GM12878 (cell line): ENCODE measurements at regions not wholly inside any gene's neighbourhood (a gene's known extent, or its start where the extent isn't known, plus 50 kb on each side); places are given as distances from the start of the nearest gene placed in this dataset.
"Not testable (repeated sequence)": the region's sequence is repeated elsewhere in the genome, so short reads cannot be mapped to it uniquely, and the experiment has no call there.

Experiments
- ATAC-seq: fragments of 200-7000 bp; cut with Tn5 transposase; 3 replicates; pipeline ENCODE4 v1.9.1; 2020; ENCODE audit warnings: mild to moderate bottlenecking, moderate library complexity
- BruUV-seq: library from RNA; stranded (reverse); fragments of 400-500 nt; replicated peaks from 2 replicates; lab custom pipeline; 2021; lab: Mats Ljungman, UMichigan
- CTCF ChIA-PET: fragments of 300-600 bp; sonication (Branson Sonifier 250); formaldehyde crosslinking; extraction: SDS; loops from one replicate; lab custom pipeline; 2021; ENCODE audit warnings: inconsistent platforms; lab: Yijun Ruan, JAX
- POLR2A ChIA-PET: fragments of 350-600 bp; formaldehyde crosslinking; extraction: SDS; loops from one replicate; lab custom pipeline; 2021; ENCODE audit warnings: inconsistent platforms; lab: Charles Lee
- RAD21 ChIA-PET: fragments of 300-600 bp; sonication (Branson Sonifier 250); formaldehyde crosslinking; loops from one replicate; lab custom pipeline; 2023; ENCODE audit warnings: antibody characterized with exemption; ENCODE audit not compliant: unreplicated experiment; lab: Charles Lee
- SMC1A ChIA-PET: fragments of 300-600 bp; sonication (Branson Sonifier 250); formaldehyde crosslinking; loops from one replicate; lab custom pipeline; 2023; ENCODE audit not compliant: unreplicated experiment, uncharacterized antibody; lab: Charles Lee
- DNase-seq: peaks from one replicate; pipeline ENCODE4 v3.0.0-alpha.2; 2011; ENCODE audit warnings: low read depth, low spot score
- FAIRE-seq: peaks from 3 replicates; lab custom pipeline; 2011; peaks lifted over from hg19 to GRCh38; lab: Jason Lieb, UNC
- H2AFZ ChIP-seq: 2 replicates; pipeline ENCODE4 v1.6.0; 2011; ENCODE audit warnings: low read depth, low read length, control low read depth; ENCODE audit not compliant: control insufficient read depth
- H3K27ac ChIP-seq: 2 replicates; pipeline ENCODE4 v1.5.1; 2011; ENCODE audit warnings: control low read depth; ENCODE audit not compliant: control insufficient read depth, insufficient read depth
- H3K27me3 ChIP-seq, 2 experiments: replicated peaks in 1 of 2; 2 replicates each; pipeline versions ENCODE4 v1.6.0 to v1.6.1; 2011; ENCODE audit warnings: low read length in 1 of 2; ENCODE audit not compliant: control insufficient read depth in 2 of 2, insufficient read depth in 2 of 2
- H3K36me3 ChIP-seq, 2 experiments: 2 replicates each; pipeline ENCODE4 v1.5.1; 2011; ENCODE audit warnings: low read length in 1 of 2; ENCODE audit not compliant: control insufficient read depth in 2 of 2, insufficient read depth in 2 of 2
- H3K4me1 ChIP-seq: 2 replicates; pipeline ENCODE4 v1.6.1; 2011; ENCODE audit warnings: mild to moderate bottlenecking, low read length, moderate library complexity, mixed read lengths; ENCODE audit not compliant: control insufficient read depth, insufficient read depth
- H3K4me2 ChIP-seq: 2 replicates; pipeline ENCODE4 v1.6.0; 2011; ENCODE audit warnings: control low read depth; ENCODE audit not compliant: control insufficient read depth, insufficient read depth
- H3K4me3 ChIP-seq: fragments of 200-600 bp; sonication (generic); 2 replicates; pipeline ENCODE4 v1.5.1; 2016
- H3K79me2 ChIP-seq: 2 replicates; pipeline ENCODE4 v1.6.0; 2011; ENCODE audit warnings: low read length; ENCODE audit not compliant: control insufficient read depth, insufficient read depth
- H3K9ac ChIP-seq: 2 replicates; pipeline ENCODE4 v1.8.0; 2011; ENCODE audit warnings: low read length, control low read depth, mixed read lengths; ENCODE audit not compliant: control insufficient read depth, insufficient read depth
- H3K9me3 ChIP-seq: replicated peaks from 3 replicates; pipeline ENCODE4 v1.5.1; 2011; ENCODE audit warnings: mild to moderate bottlenecking, low read length; ENCODE audit not compliant: control insufficient read depth, insufficient read depth
- H4K20me1 ChIP-seq: 2 replicates; pipeline ENCODE4 v1.6.0; 2011; ENCODE audit not compliant: control insufficient read depth, insufficient read depth
- CHD2 ChIP-seq: IDR thresholded peaks from 2 replicates; pipeline ENCODE4 v1.6.1; 2011; ENCODE audit warnings: low read depth, low read length, improper control_type of control experiment, borderline replicate concordance
- CHD4 ChIP-seq: fragments of 200-600 bp; sonication (generic); IDR thresholded peaks from 2 replicates; pipeline ENCODE4 v1.6.1; 2016; ENCODE audit warnings: mild to moderate bottlenecking
- HCFC1 ChIP-seq: fragments of 150-350 bp; IDR thresholded peaks from 2 replicates; pipeline ENCODE4 v1.6.1; 2014; ENCODE audit warnings: low read length
- LARP7 ChIP-seq: fragments of 450-650 bp; IDR thresholded peaks from 2 replicates; pipeline ENCODE4 v1.6.1; 2017; ENCODE audit warnings: mild to moderate bottlenecking
- RUNX3 ChIP-seq: IDR thresholded peaks from 2 replicates; pipeline ENCODE4 v1.6.1; 2012; ENCODE audit warnings: low read length, inconsistent platforms
- SPI1 ChIP-seq: IDR thresholded peaks from 2 replicates; pipeline ENCODE4 v1.6.1; 2011; ENCODE audit warnings: low read depth, mild to moderate bottlenecking, low read length, moderate library complexity, borderline replicate concordance; ENCODE audit not compliant: insufficient read depth
- WGBS: methylation state at CpG from one replicate; pipeline ENCODE4 v1.1.6; 2016; ENCODE audit warnings: low lambda C conversion rate; ENCODE audit not compliant: insufficient replicate concordance, insufficient coverage; ENCODE audit errors: missing lambda C conversion rate; 5-methylcytosine and 5-hydroxymethylcytosine counted together
- in situ Hi-C: fragments of 300-500 bp; cut with MboI; formaldehyde crosslinking; loops from 9 replicates; pipeline ENCODE4 v1.14.3; 2018; ENCODE audit warnings: mixed read lengths
- intact Hi-C: fragments of 100-400 bp; cut with micrococcal nuclease; formaldehyde crosslinking; loops from one replicate; pipeline ENCODE4 v1.14.2; 2022; ENCODE audit not compliant: unreplicated experiment
- TF ChIP-seq, protein P1 (sequence below): IDR thresholded peaks from 2 replicates; pipeline ENCODE4 v1.6.1; 2012; ENCODE audit warnings: low read depth, low read length, improper control_type of control experiment

DNA sequence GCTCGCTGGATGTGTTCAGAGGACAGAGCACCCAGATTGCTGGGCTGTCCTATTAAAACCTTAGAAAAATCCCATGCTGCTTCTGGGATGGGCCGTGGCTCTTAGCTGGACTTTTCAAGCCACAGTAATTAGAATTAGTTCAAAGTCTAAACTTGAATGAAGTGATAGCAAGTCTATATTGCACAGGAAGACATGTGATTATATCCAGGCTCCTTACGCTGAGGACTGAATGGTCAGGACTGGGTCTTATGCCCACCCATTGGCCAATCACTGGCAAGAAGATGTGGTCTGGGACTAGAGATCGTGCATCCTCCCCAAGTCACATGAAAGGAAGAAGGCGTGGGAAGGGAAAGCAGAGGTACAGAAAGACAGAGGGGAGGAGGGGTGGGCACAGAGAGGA lies 227.6 kb downstream of the FAM43A start:
- TF ChIP-seq LARP7 (no peak), SPI1 (no peak), RUNX3 (no peak), CHD2 (no peak), HCFC1 (no peak), CHD4 (no peak)
- TF ChIP-seq, protein P1, sequence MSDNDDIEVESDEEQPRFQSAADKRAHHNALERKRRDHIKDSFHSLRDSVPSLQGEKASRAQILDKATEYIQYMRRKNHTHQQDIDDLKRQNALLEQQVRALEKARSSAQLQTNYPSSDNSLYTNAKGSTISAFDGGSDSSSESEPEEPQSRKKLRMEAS, result no peak
- TF ChIP-seq, all 136 proteins: peak for 0
- Histone ChIP-seq H3K9me3 (no peaks in the 10 kb centered on the region), H3K4me1 (no peaks in the 10 kb centered on the region), H3K36me3 (no peaks in the 10 kb centered on the region), H2AFZ (no peak overlapping the region), H3K27ac (no peak overlapping the region), H3K4me3 (no peak overlapping the region), H3K79me2 (no peaks in the 10 kb centered on the region), H3K4me2 (no peak overlapping the region), H4K20me1 (no peaks in the 10 kb centered on the region), H3K27me3 (no peaks in the 10 kb centered on the region), H3K9ac (no peak overlapping the region)
- 14% methylated on average over 5 of the region's 5 CpGs for WGBS
- in situ Hi-C loops (no loop called here), intact Hi-C loops (no loop called here)
- ATAC-seq, result no peak
- ChIA-PET RAD21 (no interaction called here), POLR2A (no interaction called here), SMC1A (no interaction called here), CTCF (interaction anchor here (0.5 kb wide), 1 partner anchor 197 kb away, joined by 3 read pairs; no protein-coding TSS in a partner anchor)
- DNase-seq, result no peak
- FAIRE-seq, result no peak
- no TSS peak for BruUV-seq

DNA sequence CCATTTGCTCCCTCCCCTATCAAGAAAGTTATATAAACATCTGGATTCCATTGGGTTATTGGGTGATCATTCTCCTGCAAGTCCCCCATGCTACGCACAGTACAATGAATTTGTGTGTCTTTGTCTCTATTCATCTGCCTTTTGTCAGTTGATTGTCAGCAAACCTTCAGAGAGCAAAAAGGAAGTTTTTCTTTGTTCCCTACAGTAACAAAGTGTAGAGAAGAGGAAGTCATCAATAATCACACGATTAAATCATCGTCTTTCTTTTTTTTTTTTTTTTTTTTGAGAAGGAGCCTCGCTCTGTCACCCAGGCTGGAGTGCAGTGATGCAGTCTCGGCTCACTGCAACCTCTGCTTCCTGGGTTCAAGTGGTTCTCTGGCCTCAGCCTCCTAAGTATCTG lies 239.2 kb downstream of the FAM43A start:
- WGBS, result 31% methylated on average over 3 of the region's 5 CpGs
- FAIRE-seq, H3K4me1 ChIP-seq, in situ Hi-C loops, DNase-seq, H3K4me2 ChIP-seq, ATAC-seq, H3K4me3 ChIP-seq, H3K27me3 ChIP-seq, H3K27ac ChIP-seq, BruUV-seq, CTCF ChIA-PET, intact Hi-C loops, RAD21 ChIA-PET, H2AFZ ChIP-seq, H3K79me2 ChIP-seq, H3K36me3 ChIP-seq, H3K9me3 ChIP-seq, H3K9ac ChIP-seq, POLR2A ChIA-PET, H4K20me1 ChIP-seq, SMC1A ChIA-PET: not testable (repeated sequence)
